ENCODE measurements at regions not wholly inside any gene's neighbourhood (a gene's known extent, or its start where the extent isn't known, plus 50 kb on each side); places are given as distances from the start of the nearest gene placed in this dataset.

GRCh38 chr2:151027151-151027550, 234.5 kb downstream of the RBM43 start:
- Histone ChIP-seq H3K27ac (ENCODE audit: low read depth, low read length) (no peak overlapping the region), H3K9me3 (ENCODE audit: low read length) (no peaks in the 10 kb centered on the region), H3K36me3 (ENCODE audit: insufficient read depth, low read length) (no peaks in the 10 kb centered on the region), H3K9ac (ENCODE audit: low read length) (no peak overlapping the region), H3K4me3 (ENCODE audit: low read depth in 1 of 2, low read length in 2 of 2) (no peak overlapping the region), H3K27me3 (ENCODE audit: control insufficient read depth in 1 of 2, insufficient read depth in 2 of 2, low read length in 2 of 2) (no peaks in the 10 kb centered on the region), H3K4me1 (ENCODE audit: insufficient read depth, low read length) (peaks cover 5% of the 10 kb centered on the region)

DNA sequence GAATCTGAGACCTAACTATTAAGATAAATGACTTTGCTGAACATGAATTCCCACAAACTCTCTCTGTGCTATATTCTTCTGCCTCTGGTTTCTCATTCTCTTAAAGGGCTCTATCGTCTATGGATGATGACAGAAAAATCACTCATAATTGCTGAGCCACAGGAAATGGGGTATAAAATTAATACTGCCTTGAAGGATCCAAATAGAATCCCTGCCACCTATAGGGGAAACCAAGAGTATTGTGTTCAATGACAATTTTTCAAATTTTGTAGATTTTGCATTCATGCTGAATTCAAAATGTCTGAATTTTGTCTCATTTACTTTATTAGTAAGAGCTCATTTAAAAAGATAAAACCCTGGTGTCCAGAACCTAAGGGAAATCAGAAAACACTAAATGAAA, 235.8 kb downstream of the RBM43 start:
- Histone ChIP-seq H3K4me1 (ENCODE audit: insufficient read depth, low read length) (peaks cover 10% of the 10 kb centered on the region), H3K27ac (ENCODE audit: low read depth, low read length) (no peak overlapping the region), H3K9ac (ENCODE audit: low read length) (no peak overlapping the region), H3K4me3 (ENCODE audit: low read depth in 1 of 2, low read length in 2 of 2) (no peak overlapping the region), H3K36me3 (ENCODE audit: insufficient read depth, low read length) (no peaks in the 10 kb centered on the region), H3K9me3 (ENCODE audit: low read length) (no peaks in the 10 kb centered on the region), H3K27me3 (ENCODE audit: control insufficient read depth in 1 of 2, insufficient read depth in 2 of 2, low read length in 2 of 2) (no peaks in the 10 kb centered on the region)

DNA sequence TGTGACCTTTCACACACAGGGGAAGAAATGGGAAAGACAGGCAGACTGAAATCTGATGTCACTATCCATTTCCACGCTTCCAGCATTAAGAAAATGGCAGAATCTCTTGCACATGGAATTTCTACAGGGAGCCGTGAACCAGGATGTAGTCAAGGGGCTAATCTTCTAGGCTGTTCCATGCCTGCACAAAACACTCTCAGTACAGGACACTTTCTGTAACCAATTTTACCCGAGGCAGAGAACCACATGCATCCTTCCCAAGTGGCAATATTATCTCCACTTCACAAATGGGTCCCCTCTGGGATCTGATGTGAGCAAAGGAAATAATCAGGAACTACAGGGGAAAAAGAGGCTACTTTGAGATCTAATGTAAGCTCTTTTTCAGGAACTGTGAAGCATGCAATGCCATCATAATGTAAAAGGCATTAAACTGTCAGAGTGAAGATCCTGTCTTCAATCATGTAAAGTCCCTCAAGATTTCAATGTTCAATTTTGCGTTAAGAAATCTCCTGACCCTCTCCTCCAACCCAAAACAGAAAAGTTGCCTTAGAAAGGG, 236.9 kb downstream of the RBM43 start:
- H3K9ac ChIP-seq (ENCODE audit: low read length), result no peak overlapping the region
- no peak overlapping the region for H3K27ac ChIP-seq (ENCODE audit: low read depth, low read length)
- H3K4me1 ChIP-seq (ENCODE audit: insufficient read depth, low read length), result peaks cover 10% of the 10 kb centered on the region
- no peaks in the 10 kb centered on the region for H3K9me3 ChIP-seq (ENCODE audit: low read length)
- H3K36me3 ChIP-seq (ENCODE audit: insufficient read depth, low read length), result no peaks in the 10 kb centered on the region
- no peaks in the 10 kb centered on the region for H3K27me3 ChIP-seq (ENCODE audit: control insufficient read depth in 1 of 2, insufficient read depth in 2 of 2, low read length in 2 of 2)
- H3K4me3 ChIP-seq (ENCODE audit: low read depth in 1 of 2, low read length in 2 of 2), result no peak overlapping the region

GRCh38 chr2:151021747-151022452, 239.8 kb downstream of the RBM43 start:
- Histone ChIP-seq H3K4me1 (ENCODE audit: insufficient read depth, low read length) (peaks cover 10% of the 10 kb centered on the region), H3K4me3 (ENCODE audit: low read depth in 1 of 2, low read length in 2 of 2) (no peak overlapping the region)

GRCh38 chr2:151020411-151020810, 241.3 kb downstream of the RBM43 start:
- Histone ChIP-seq H3K36me3 (ENCODE audit: insufficient read depth, low read length) (no peaks in the 10 kb centered on the region), H3K27ac (ENCODE audit: low read depth, low read length) (no peak overlapping the region), H3K4me3 (ENCODE audit: low read depth in 1 of 2, low read length in 2 of 2) (no peak overlapping the region), H3K27me3 (ENCODE audit: control insufficient read depth in 1 of 2, insufficient read depth in 2 of 2, low read length in 2 of 2) (no peaks in the 10 kb centered on the region), H3K9me3 (ENCODE audit: low read length) (no peaks in the 10 kb centered on the region), H3K9ac (ENCODE audit: low read length) (no peak overlapping the region), H3K4me1 (ENCODE audit: insufficient read depth, low read length) (peaks cover 10% of the 10 kb centered on the region)

More at GRCh38 chr2:151021747-151022452, 239.8 kb downstream of the RBM43 start:
- Histone ChIP-seq H3K36me3 (ENCODE audit: insufficient read depth, low read length) (no peaks in the 10 kb centered on the region), H3K9ac (ENCODE audit: low read length) (no peak overlapping the region), H3K9me3 (ENCODE audit: low read length) (no peaks in the 10 kb centered on the region), H3K27ac (ENCODE audit: low read depth, low read length) (no peak overlapping the region), H3K27me3 (ENCODE audit: control insufficient read depth in 1 of 2, insufficient read depth in 2 of 2, low read length in 2 of 2) (no peaks in the 10 kb centered on the region)

DNA sequence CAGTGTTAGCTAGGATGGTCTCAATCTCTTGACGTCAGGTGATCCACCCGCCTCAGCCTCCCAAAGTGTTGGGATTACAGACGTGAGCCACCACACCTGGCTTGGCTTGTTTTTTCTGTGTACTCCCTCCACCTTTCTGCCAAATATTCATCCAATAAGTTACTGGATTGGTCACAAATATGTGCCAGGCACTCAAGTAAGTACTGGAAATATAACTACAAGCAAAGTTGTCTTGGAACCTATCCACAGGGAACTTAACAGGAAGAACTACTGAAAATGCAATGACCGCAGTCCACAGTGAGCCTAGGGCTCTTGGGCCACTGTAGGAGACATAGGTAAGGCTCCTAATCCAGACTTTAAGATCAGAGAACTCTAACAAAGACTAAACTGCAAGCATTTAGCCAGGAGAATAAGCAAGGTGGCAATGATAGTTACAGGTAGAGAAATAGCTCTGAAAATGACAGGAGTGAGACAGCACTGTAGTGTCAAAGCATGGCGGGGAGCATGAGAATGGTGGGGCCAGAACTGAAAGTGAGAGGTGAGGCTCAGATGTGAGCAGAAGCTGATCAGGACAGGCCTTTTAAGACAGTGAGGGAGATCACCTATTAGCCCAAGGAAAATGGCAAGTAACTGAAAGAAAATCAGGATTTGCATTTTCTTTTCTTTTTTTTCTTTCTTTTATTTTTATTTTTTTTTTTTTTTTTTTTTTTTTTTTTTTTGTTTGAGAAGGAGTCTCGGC, 252.1 kb downstream of the RBM43 start:
- no peaks in the 10 kb centered on the region for H3K4me1 ChIP-seq (ENCODE audit: insufficient read depth, low read length)
- no peak overlapping the region for H3K9ac ChIP-seq (ENCODE audit: low read length)
- H3K36me3 ChIP-seq (ENCODE audit: insufficient read depth, low read length), result no peaks in the 10 kb centered on the region
- H3K27me3 ChIP-seq (ENCODE audit: control insufficient read depth in 1 of 2, insufficient read depth in 2 of 2, low read length in 2 of 2), result no peaks in the 10 kb centered on the region
- no peaks in the 10 kb centered on the region for H3K9me3 ChIP-seq (ENCODE audit: low read length)
- no peak overlapping the region for H3K27ac ChIP-seq (ENCODE audit: low read depth, low read length)
- H3K4me3 ChIP-seq (ENCODE audit: low read depth in 1 of 2, low read length in 2 of 2), result no peak overlapping the region

- H3K4me3 ChIP-seq (ENCODE audit: low read depth in 1 of 2, low read length in 2 of 2), result no peak overlapping the region
- no peaks in the 10 kb centered on the region for H3K9me3 ChIP-seq (ENCODE audit: low read length)
- H3K4me1 ChIP-seq (ENCODE audit: insufficient read depth, low read length), result no peaks in the 10 kb centered on the region
- H3K27ac ChIP-seq (ENCODE audit: low read depth, low read length), result no peak overlapping the region
- H3K9ac ChIP-seq (ENCODE audit: low read length), result no peak overlapping the region
- no peaks in the 10 kb centered on the region for H3K27me3 ChIP-seq (ENCODE audit: control insufficient read depth in 1 of 2, insufficient read depth in 2 of 2, low read length in 2 of 2)
- no peaks in the 10 kb centered on the region for H3K36me3 ChIP-seq (ENCODE audit: insufficient read depth, low read length)
Observed at GRCh38 chr2:151007365-151007764, 254.3 kb downstream of the RBM43 start.

- H3K4me3 ChIP-seq (ENCODE audit: low read depth in 1 of 2, low read length in 2 of 2), result no peak overlapping the region
- H3K36me3 ChIP-seq (ENCODE audit: insufficient read depth, low read length), result no peaks in the 10 kb centered on the region
- H3K27me3 ChIP-seq (ENCODE audit: control insufficient read depth in 1 of 2, insufficient read depth in 2 of 2, low read length in 2 of 2), result no peaks in the 10 kb centered on the region
- H3K9me3 ChIP-seq (ENCODE audit: low read length), result no peaks in the 10 kb centered on the region
- no peak overlapping the region for H3K9ac ChIP-seq (ENCODE audit: low read length)
- no peaks in the 10 kb centered on the region for H3K4me1 ChIP-seq (ENCODE audit: insufficient read depth, low read length)
- H3K27ac ChIP-seq (ENCODE audit: low read depth, low read length), result no peak overlapping the region
Observed at GRCh38 chr2:151002959-151003600, 258.6 kb downstream of the RBM43 start.

- Histone ChIP-seq H3K36me3 (ENCODE audit: insufficient read depth, low read length) (no peaks in the 10 kb centered on the region), H3K4me3 (ENCODE audit: low read depth in 1 of 2, low read length in 2 of 2) (no peak overlapping the region), H3K4me1 (ENCODE audit: insufficient read depth, low read length) (no peaks in the 10 kb centered on the region), H3K27me3 (ENCODE audit: control insufficient read depth in 1 of 2, insufficient read depth in 2 of 2, low read length in 2 of 2) (no peaks in the 10 kb centered on the region), H3K9ac (ENCODE audit: low read length) (no peak overlapping the region), H3K9me3 (ENCODE audit: low read length) (no peaks in the 10 kb centered on the region), H3K27ac (ENCODE audit: low read depth, low read length) (no peak overlapping the region)
Observed at GRCh38 chr2:150997702-150998440, 263.8 kb downstream of the RBM43 start.

GRCh38 chr2:150997066-150997465, 264.6 kb downstream of the RBM43 start:
- H3K9ac ChIP-seq (ENCODE audit: low read length), result no peak overlapping the region
- H3K27ac ChIP-seq (ENCODE audit: low read depth, low read length), result no peak overlapping the region

DNA sequence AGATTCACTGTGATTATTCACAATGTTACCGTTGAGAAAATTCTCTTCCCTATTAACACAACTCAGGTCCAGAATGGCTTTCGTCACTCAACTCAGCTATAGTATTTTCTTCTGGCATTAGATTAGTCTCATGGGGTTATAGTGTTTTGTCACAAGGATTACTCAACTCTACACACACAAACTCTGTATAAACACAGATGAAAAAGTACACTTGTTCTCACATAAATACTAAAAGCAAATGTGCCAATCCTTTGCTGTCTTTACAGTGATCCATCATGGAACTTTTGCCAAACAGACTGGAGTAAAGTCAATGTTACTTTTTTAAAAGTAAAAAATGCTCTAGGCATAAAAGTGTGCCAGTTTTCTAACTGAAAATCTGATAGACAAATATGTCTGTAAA, 267.6 kb downstream of the RBM43 start:
- H3K36me3 ChIP-seq (ENCODE audit: insufficient read depth, low read length), result no peaks in the 10 kb centered on the region
- H3K27me3 ChIP-seq (ENCODE audit: control insufficient read depth in 1 of 2, insufficient read depth in 2 of 2, low read length in 2 of 2), result no peaks in the 10 kb centered on the region
- H3K9ac ChIP-seq (ENCODE audit: low read length), result no peak overlapping the region
- H3K27ac ChIP-seq (ENCODE audit: low read depth, low read length), result no peak overlapping the region
- no peak overlapping the region for H3K4me3 ChIP-seq (ENCODE audit: low read depth in 1 of 2, low read length in 2 of 2)
- H3K9me3 ChIP-seq (ENCODE audit: low read length), result no peaks in the 10 kb centered on the region
- no peaks in the 10 kb centered on the region for H3K4me1 ChIP-seq (ENCODE audit: insufficient read depth, low read length)

More at GRCh38 chr2:150997066-150997465, 264.6 kb downstream of the RBM43 start:
- H3K4me1 ChIP-seq (ENCODE audit: insufficient read depth, low read length), result no peaks in the 10 kb centered on the region
- no peak overlapping the region for H3K4me3 ChIP-seq (ENCODE audit: low read depth in 1 of 2, low read length in 2 of 2)
- no peaks in the 10 kb centered on the region for H3K36me3 ChIP-seq (ENCODE audit: insufficient read depth, low read length)
- no peaks in the 10 kb centered on the region for H3K9me3 ChIP-seq (ENCODE audit: low read length)
- no peaks in the 10 kb centered on the region for H3K27me3 ChIP-seq (ENCODE audit: control insufficient read depth in 1 of 2, insufficient read depth in 2 of 2, low read length in 2 of 2)
